HepG2 (cell line): ENCODE measurements at regions not wholly inside any gene's neighbourhood (a gene's known extent, or its start where the extent isn't known, plus 50 kb on each side); places are given as distances from the start of the nearest gene placed in this dataset.

Source experiments
- BRD4 ChIP-seq: sonication (generic); formaldehyde crosslinking; IDR thresholded peaks from 2 replicates; pipeline ENCODE4 v1.4.0; 2020; ENCODE audit warnings: missing genetic modification reagents
- EZH2 ChIP-seq: conservative IDR thresholded peaks from 2 replicates; pipeline ENCODE4 v1.6.1; 2012; ENCODE audit warnings: mild to moderate bottlenecking, low read depth, low read length, moderate library complexity
- KDM5B ChIP-seq: sonication (generic); formaldehyde crosslinking; IDR thresholded peaks from 2 replicates; pipeline ENCODE4 v1.4.0; 2020; ENCODE audit warnings: missing genetic modification reagents, mild to moderate bottlenecking, borderline replicate concordance
- PHF8 ChIP-seq: sonication (generic); formaldehyde crosslinking; IDR thresholded peaks from 2 replicates; pipeline ENCODE4 v1.5.0; 2020; ENCODE audit warnings: missing genetic modification reagents
- POLR2A ChIP-seq, 2 experiments: IDR thresholded peaks; 2 replicates each; pipeline ENCODE4 v1.6.1; 2011; ENCODE audit warnings: low read depth in 2 of 2, low read length in 2 of 2, mild to moderate bottlenecking in 1 of 2, moderate library complexity in 1 of 2; ENCODE audit not compliant: insufficient read depth in 1 of 2
- SMAD1 ChIP-seq: sonication (generic); formaldehyde crosslinking; IDR thresholded peaks from 2 replicates; pipeline ENCODE4 v1.4.0; 2020; ENCODE audit warnings: missing genetic modification reagents, low read depth, mild to moderate bottlenecking, borderline replicate concordance
- SRF ChIP-seq: IDR thresholded peaks from 2 replicates; pipeline ENCODE4 v1.6.1; 2011; ENCODE audit warnings: mild to moderate bottlenecking, low read depth, low read length, moderate library complexity
- SUZ12 ChIP-seq: fragments of 150-350 bp; IDR thresholded peaks from 2 replicates; pipeline ENCODE4 v1.6.1; 2014; ENCODE audit warnings: low read depth, low read length
- WIZ ChIP-seq: sonication (generic); formaldehyde crosslinking; IDR thresholded peaks from 2 replicates; pipeline ENCODE4 v1.5.1; 2020; ENCODE audit warnings: mild to moderate bottlenecking, missing genetic modification reagents
- YY1 ChIP-seq: IDR thresholded peaks from 2 replicates; pipeline ENCODE4 v1.6.1; 2011; ENCODE audit warnings: low read length, low read depth, moderate library complexity, mild to moderate bottlenecking; ENCODE audit not compliant: insufficient read depth, insufficient replicate concordance
- ZKSCAN1 ChIP-seq: fragments of 150-350 bp; IDR thresholded peaks from 2 replicates; pipeline ENCODE4 v1.6.1; 2014; ENCODE audit warnings: low read length
- TF ChIP-seq, protein P1 (sequence below): sonication (generic); formaldehyde crosslinking; IDR thresholded peaks from 2 replicates; pipeline ENCODE4 v1.5.0; 2020; ENCODE audit warnings: mild to moderate bottlenecking, missing genetic modification reagents, moderate library complexity

GRCh38 chr17:6327007-6327406 is 107.9 kb downstream of the AIPL1 start:
- TF ChIP-seq WIZ (no peak), YY1 (no peak), SMAD1 (CRISPR knock-in tag) (no peak), BRD4 (CRISPR knock-in tag) (no peak), SUZ12 (no peak), SRF (no peak), POLR2A (IDR thresholded peaks at IDR 0.05; ENCODE audit: insufficient read depth in 1 of 2, low read depth in 2 of 2, low read length in 2 of 2) (no peak), KDM5B (no peak), EZH2 (no peak), PHF8 (CRISPR knock-in tag) (no peak), ZKSCAN1 (no peak)
- TF ChIP-seq, protein P1, sequence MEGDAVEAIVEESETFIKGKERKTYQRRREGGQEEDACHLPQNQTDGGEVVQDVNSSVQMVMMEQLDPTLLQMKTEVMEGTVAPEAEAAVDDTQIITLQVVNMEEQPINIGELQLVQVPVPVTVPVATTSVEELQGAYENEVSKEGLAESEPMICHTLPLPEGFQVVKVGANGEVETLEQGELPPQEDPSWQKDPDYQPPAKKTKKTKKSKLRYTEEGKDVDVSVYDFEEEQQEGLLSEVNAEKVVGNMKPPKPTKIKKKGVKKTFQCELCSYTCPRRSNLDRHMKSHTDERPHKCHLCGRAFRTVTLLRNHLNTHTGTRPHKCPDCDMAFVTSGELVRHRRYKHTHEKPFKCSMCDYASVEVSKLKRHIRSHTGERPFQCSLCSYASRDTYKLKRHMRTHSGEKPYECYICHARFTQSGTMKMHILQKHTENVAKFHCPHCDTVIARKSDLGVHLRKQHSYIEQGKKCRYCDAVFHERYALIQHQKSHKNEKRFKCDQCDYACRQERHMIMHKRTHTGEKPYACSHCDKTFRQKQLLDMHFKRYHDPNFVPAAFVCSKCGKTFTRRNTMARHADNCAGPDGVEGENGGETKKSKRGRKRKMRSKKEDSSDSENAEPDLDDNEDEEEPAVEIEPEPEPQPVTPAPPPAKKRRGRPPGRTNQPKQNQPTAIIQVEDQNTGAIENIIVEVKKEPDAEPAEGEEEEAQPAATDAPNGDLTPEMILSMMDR (CRISPR knock-in tag) = no peak; the same call in 1 of the 2 replicates
